Thoracic aorta (tissue), 2 donors: ENCODE measurements at regions not wholly inside any gene's neighbourhood (a gene's known extent, or its start where the extent isn't known, plus 50 kb on each side); places are given as distances from the start of the nearest gene placed in this dataset.

Source experiments
- ATAC-seq: fragments of 150-250 bp; one replicate; pipeline ENCODE4 v1.8.0; 2017; ENCODE audit warnings: low read depth; ENCODE audit not compliant: insufficient number of reproducible peaks, low FRiP score
- DNase-seq: peaks from one replicate; pipeline ENCODE4 v3.0.0-alpha.2; 2020; ENCODE audit warnings: low spot score
- H3K27ac ChIP-seq, 2 donors: fragments of 200-600 bp; sonication (generic); 1 replicate in 1 of 2; 2 replicates in 1 of 2; pipeline ENCODE4 v1.5.1; 2016; ENCODE audit warnings: mild to moderate bottlenecking in 2 of 2, moderate library complexity in 2 of 2
- H3K27me3 ChIP-seq: fragments of 200-600 bp; sonication (generic); replicated peaks from 2 replicates; pipeline ENCODE4 v1.6.0; 2016; ENCODE audit warnings: mild to moderate bottlenecking; ENCODE audit not compliant: insufficient read depth
- H3K36me3 ChIP-seq: fragments of 200-600 bp; sonication (generic); one replicate; pipeline ENCODE4 v1.5.1; 2016
- H3K4me1 ChIP-seq, 2 donors: fragments of 200-600 bp; sonication (generic); 1 replicate in 1 of 2; 2 replicates in 1 of 2; pipeline versions ENCODE4 v1.5.1 to v1.6.0; 2016; ENCODE audit warnings: low read depth in 2 of 2, mild to moderate bottlenecking in 1 of 2; ENCODE audit not compliant: control insufficient read depth in 1 of 2
- H3K4me3 ChIP-seq: fragments of 200-600 bp; sonication (generic); 2 replicates; pipeline ENCODE4 v1.5.1; 2016; ENCODE audit warnings: mild to moderate bottlenecking
- H3K9me3 ChIP-seq: fragments of 200-600 bp; sonication (generic); 2 replicates; pipeline ENCODE4 v1.5.1; 2016
- TF ChIP-seq, protein P1 (sequence below): fragments of 200-600 bp; sonication (generic); IDR thresholded peaks from one replicate; pipeline ENCODE4 v1.5.1; 2019; ENCODE audit warnings: antibody characterized with exemption

DNA sequence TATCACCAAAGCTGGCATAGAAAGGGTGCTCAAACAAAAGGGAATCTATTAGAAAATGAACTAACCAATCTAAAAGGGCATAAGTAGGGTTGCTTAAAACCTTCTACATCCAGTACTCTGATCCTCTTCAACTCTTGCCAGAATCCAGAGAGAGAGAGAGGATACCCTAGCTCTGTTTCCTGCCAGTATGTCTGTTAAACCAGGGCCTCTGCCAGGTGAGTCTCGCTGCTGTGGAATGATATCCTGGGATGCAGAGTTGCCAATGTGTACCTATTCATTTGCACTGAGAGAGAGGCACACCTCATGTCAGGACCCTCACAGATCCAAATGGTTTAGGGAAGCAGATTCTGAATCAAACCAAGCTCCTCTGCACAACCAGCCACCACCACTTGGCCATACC lies 79.8 kb upstream of the DYNLRB2 start:
- no peak overlapping the region for H3K4me3 ChIP-seq
- TF ChIP-seq, protein P1, sequence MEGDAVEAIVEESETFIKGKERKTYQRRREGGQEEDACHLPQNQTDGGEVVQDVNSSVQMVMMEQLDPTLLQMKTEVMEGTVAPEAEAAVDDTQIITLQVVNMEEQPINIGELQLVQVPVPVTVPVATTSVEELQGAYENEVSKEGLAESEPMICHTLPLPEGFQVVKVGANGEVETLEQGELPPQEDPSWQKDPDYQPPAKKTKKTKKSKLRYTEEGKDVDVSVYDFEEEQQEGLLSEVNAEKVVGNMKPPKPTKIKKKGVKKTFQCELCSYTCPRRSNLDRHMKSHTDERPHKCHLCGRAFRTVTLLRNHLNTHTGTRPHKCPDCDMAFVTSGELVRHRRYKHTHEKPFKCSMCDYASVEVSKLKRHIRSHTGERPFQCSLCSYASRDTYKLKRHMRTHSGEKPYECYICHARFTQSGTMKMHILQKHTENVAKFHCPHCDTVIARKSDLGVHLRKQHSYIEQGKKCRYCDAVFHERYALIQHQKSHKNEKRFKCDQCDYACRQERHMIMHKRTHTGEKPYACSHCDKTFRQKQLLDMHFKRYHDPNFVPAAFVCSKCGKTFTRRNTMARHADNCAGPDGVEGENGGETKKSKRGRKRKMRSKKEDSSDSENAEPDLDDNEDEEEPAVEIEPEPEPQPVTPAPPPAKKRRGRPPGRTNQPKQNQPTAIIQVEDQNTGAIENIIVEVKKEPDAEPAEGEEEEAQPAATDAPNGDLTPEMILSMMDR: no peak
- ATAC-seq (no peak), DNase-seq (no peak)
- H3K27me3 ChIP-seq: no peaks in the 10 kb centered on the region
- no peaks in the 10 kb centered on the region for H3K4me1 ChIP-seq
- H3K27ac ChIP-seq: no peak overlapping the region
- no peaks in the 10 kb centered on the region for H3K9me3 ChIP-seq
- no peaks in the 10 kb centered on the region for H3K36me3 ChIP-seq

DNA sequence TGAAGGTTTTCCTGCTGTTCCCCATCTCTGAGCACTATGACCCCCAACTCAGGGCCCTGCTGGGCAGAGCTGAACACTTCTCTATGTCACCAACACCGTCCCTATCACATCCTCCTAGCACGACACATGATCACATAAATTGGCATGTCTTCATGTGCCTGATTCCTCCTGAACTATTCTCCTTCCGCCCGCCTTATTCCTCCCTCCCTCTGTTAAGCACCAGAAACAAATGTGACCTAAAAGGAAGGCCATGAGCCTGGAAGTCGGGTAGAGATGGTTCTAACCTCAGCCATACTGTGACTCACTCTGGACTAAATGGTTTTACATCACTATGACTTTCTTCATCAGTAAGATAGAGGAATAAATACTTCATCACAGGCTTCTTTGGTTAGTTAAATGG lies 80.8 kb upstream of the DYNLRB2 start:
- ATAC-seq: no peak
- TF ChIP-seq, protein P1: no peak
- no peak for DNase-seq
- H3K36me3 ChIP-seq: no peaks in the 10 kb centered on the region
- H3K4me3 ChIP-seq: no peak overlapping the region
- H3K9me3 ChIP-seq: no peaks in the 10 kb centered on the region
- H3K27ac ChIP-seq: no peak overlapping the region
- H3K27me3 ChIP-seq: no peaks in the 10 kb centered on the region
- no peaks in the 10 kb centered on the region for H3K4me1 ChIP-seq

DNA sequence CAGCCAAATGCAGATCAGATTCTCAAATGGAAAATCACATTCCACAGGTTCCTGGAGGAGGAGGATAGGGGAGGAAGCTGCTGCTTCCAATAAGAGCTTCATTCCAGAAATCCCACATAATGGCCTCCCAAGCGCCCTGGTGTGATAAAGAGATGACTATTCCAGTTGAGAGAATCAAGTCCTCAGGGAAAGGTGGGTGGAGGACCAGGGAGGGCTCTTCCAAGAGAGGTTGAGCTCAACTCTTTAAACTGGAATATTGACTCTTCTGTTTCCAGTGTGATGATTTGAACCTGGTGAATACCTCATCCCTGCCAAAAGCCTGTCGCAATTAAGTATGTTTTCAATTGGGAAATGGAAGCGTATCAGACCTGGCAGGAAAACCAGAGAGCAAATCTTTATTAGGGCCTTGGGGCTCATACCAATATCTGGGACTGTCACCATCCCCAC lies 81.4 kb upstream of the DYNLRB2 start:
- DNase-seq: no peak

DNA sequence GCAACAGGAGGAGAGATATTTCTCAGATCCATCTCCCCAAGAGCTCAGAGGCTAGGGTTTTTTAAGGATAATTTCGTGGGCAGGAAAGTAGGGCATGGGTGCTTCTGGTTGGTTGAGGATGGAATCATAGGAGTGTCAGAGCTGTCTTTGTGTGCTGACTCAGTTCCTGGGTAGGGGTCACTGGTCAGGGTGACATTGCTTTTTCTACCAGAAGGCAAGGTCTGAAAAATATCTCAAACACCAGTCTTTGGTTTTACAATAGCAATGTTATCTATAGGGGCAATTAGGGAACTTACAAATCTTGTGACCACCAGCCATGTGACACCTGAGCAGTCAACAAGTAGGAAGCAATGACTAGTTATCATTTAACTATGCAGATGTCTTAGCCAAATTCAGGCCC lies 82.9 kb upstream of the DYNLRB2 start:
- H3K4me3 ChIP-seq: no peak overlapping the region
- TF ChIP-seq, protein P1: no peak
- ATAC-seq (no peak), DNase-seq (no peak)
- no peaks in the 10 kb centered on the region for H3K27me3 ChIP-seq
- H3K9me3 ChIP-seq: no peaks in the 10 kb centered on the region
- H3K4me1 ChIP-seq: no peaks in the 10 kb centered on the region
- H3K27ac ChIP-seq: no peak overlapping the region
- H3K36me3 ChIP-seq: no peaks in the 10 kb centered on the region

More for the DNA sequence above, 81.4 kb upstream of the DYNLRB2 start:
- Histone ChIP-seq H3K27ac (no peak overlapping the region), H3K36me3 (no peaks in the 10 kb centered on the region), H3K4me3 (no peak overlapping the region), H3K9me3 (no peaks in the 10 kb centered on the region), H3K27me3 (no peaks in the 10 kb centered on the region), H3K4me1 (no peaks in the 10 kb centered on the region)
- no peak for ATAC-seq
- TF ChIP-seq, protein P1: no peak

DNA sequence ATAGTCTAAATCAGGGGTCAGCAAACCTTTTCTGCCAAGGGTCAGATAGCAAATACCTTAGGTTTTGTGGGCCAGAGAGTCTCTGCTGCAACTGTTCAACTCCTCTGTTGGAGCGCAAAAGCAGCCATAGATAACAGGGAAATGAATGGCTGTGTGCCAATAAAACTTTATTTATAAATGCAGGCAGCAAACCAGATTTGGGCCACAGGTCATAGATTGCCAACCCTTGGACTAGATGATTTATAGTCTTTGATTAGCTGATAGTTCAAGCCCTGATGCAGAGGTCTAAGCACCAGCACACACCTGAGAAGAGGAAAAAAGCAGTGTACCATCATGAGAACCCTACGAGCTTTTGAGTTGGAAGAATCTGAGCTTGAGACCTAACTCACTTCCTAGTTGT lies 86.0 kb upstream of the DYNLRB2 start:
- H3K27me3 ChIP-seq: no peaks in the 10 kb centered on the region
- no peak overlapping the region for H3K27ac ChIP-seq
- no peaks in the 10 kb centered on the region for H3K9me3 ChIP-seq
- no peaks in the 10 kb centered on the region for H3K4me1 ChIP-seq
- TF ChIP-seq, protein P1: no peak
- H3K36me3 ChIP-seq: no peaks in the 10 kb centered on the region
- ATAC-seq (no peak), DNase-seq (no peak)
- H3K4me3 ChIP-seq: no peak overlapping the region
